ENCODE measurements at regions not wholly inside any gene's neighbourhood (a gene's known extent, or its start where the extent isn't known, plus 50 kb on each side); places are given as distances from the start of the nearest gene placed in this dataset.

DNA sequence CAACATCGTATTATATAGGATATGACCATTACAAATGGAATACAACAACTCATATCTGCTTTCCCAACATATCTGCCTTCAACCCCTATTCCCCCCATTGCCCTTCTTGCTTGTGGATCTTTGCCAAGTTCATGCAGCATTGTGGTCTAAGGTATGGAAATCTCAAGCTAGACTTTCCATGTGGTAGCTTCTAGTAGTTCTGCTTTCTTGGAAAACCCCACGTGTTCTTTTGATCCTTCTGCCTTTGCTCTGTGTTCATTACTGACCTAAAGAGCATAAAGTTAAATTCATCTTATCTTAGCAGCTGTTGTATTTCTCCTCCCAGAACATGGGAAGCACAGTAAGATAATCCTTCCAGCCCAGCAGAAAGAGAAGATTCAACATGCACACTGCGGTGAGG is 202.0 kb upstream of the SALL1 start:
- no peak overlapping the region for H3K27ac Mint-ChIP-seq (ENCODE audit: unreplicated experiment)
- no peak for DNase-seq

GRCh38 chr16:51349626-51350025 is 198.6 kb upstream of the SALL1 start:
- Mint-ChIP-seq H3K36me3 (ENCODE audit: unreplicated experiment) (no peaks in the 10 kb centered on the region), H3K4me3 (ENCODE audit: unreplicated experiment) (no peak overlapping the region), H3K27me3 (ENCODE audit: unreplicated experiment) (peaks cover 3% of the 10 kb centered on the region), H3K9me3 (ENCODE audit: unreplicated experiment) (no peaks in the 10 kb centered on the region), H3K27ac (ENCODE audit: unreplicated experiment) (no peak overlapping the region), H3K4me1 (ENCODE audit: low read depth, unreplicated experiment) (no peaks in the 10 kb centered on the region)
- DNase-seq, result no peak
- TF ChIP-seq CTCF (IDR thresholded peaks at IDR 0.05; ENCODE audit: partially characterized antibody, unreplicated experiment), result no peak

More for the DNA sequence above, 202.0 kb upstream of the SALL1 start:
- no peak overlapping the region for H3K4me3 Mint-ChIP-seq (ENCODE audit: unreplicated experiment)
- H3K36me3 Mint-ChIP-seq (ENCODE audit: unreplicated experiment), result no peaks in the 10 kb centered on the region
- peaks cover 2% of the 10 kb centered on the region for H3K9me3 Mint-ChIP-seq (ENCODE audit: unreplicated experiment)
- no peaks in the 10 kb centered on the region for H3K27me3 Mint-ChIP-seq (ENCODE audit: unreplicated experiment)
- TF ChIP-seq CTCF (IDR thresholded peaks at IDR 0.05; ENCODE audit: partially characterized antibody, unreplicated experiment), result no peak
- no peaks in the 10 kb centered on the region for H3K4me1 Mint-ChIP-seq (ENCODE audit: low read depth, unreplicated experiment)

GRCh38 chr16:51343411-51343810 is 192.3 kb upstream of the SALL1 start:
- no peak for TF ChIP-seq CTCF (IDR thresholded peaks at IDR 0.05; ENCODE audit: partially characterized antibody, unreplicated experiment)
- H3K36me3 Mint-ChIP-seq (ENCODE audit: unreplicated experiment), result no peaks in the 10 kb centered on the region
- no peak overlapping the region for H3K4me3 Mint-ChIP-seq (ENCODE audit: unreplicated experiment)
- no peaks in the 10 kb centered on the region for H3K9me3 Mint-ChIP-seq (ENCODE audit: unreplicated experiment)
- no peak overlapping the region for H3K27ac Mint-ChIP-seq (ENCODE audit: unreplicated experiment)
- peaks cover 3% of the 10 kb centered on the region for H3K4me1 Mint-ChIP-seq (ENCODE audit: low read depth, unreplicated experiment)
- H3K27me3 Mint-ChIP-seq (ENCODE audit: unreplicated experiment), result peaks cover 3% of the 10 kb centered on the region
- no peak for DNase-seq

DNA sequence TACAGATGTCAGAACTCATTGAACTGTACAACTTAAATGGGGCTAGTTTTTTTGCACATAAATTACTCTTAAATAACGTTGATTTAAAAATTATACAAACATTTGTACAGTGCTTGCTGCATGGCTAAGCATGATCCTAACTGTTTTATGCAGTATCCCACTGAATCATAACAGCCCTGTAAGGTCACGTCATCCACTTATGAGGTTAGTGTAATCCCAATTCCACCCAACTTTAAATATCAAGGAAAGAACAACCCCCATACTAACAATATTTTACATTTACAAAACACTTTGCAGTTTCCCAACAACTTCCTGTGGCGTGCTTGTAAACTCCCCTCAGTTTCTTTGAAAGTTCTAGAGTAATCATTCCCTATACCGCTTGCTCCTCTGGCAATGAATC is 190.1 kb upstream of the SALL1 start:
- no peak for TF ChIP-seq CTCF (IDR thresholded peaks at IDR 0.05; ENCODE audit: partially characterized antibody, unreplicated experiment)
- H3K9me3 Mint-ChIP-seq (ENCODE audit: unreplicated experiment), result no peaks in the 10 kb centered on the region
- H3K27ac Mint-ChIP-seq (ENCODE audit: unreplicated experiment), result no peak overlapping the region
- H3K36me3 Mint-ChIP-seq (ENCODE audit: unreplicated experiment), result no peaks in the 10 kb centered on the region
- DNase-seq, result no peak
- peaks cover 3% of the 10 kb centered on the region for H3K27me3 Mint-ChIP-seq (ENCODE audit: unreplicated experiment)
- peaks cover 3% of the 10 kb centered on the region for H3K4me1 Mint-ChIP-seq (ENCODE audit: low read depth, unreplicated experiment)
- H3K4me3 Mint-ChIP-seq (ENCODE audit: unreplicated experiment), result no peak overlapping the region

DNA sequence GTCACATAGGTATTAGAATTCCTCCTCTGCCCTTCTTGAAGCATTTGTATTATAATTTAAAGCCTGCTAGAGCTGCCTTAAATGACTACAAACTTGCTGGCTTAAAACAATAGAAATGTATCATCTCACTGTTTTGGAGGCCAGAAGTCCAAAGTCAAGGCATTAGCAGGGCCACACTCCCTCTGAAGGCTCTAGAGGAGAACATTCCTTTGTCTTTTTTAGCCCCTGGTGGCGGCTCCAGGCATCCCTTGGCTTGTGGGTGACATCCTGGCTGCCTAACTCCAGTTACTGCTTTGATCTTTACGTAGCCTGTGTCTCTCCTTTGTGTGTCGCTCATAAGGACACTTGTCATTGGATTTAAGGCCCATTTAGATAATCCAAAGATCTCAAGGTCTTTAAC is 186.6 kb upstream of the SALL1 start:
- DNase-seq, result no peak
- Mint-ChIP-seq H3K9me3 (ENCODE audit: unreplicated experiment) (no peaks in the 10 kb centered on the region), H3K36me3 (ENCODE audit: unreplicated experiment) (no peaks in the 10 kb centered on the region), H3K27me3 (ENCODE audit: unreplicated experiment) (no peaks in the 10 kb centered on the region), H3K27ac (ENCODE audit: unreplicated experiment) (no peak overlapping the region), H3K4me3 (ENCODE audit: unreplicated experiment) (no peak overlapping the region), H3K4me1 (ENCODE audit: low read depth, unreplicated experiment) (no peaks in the 10 kb centered on the region)
- TF ChIP-seq CTCF (IDR thresholded peaks at IDR 0.05; ENCODE audit: partially characterized antibody, unreplicated experiment), result no peak

Data from glutamatergic neuron (in vitro differentiated cells).